ENCODE measurements at regions not wholly inside any gene's neighbourhood (a gene's known extent, or its start where the extent isn't known, plus 50 kb on each side); places are given as distances from the start of the nearest gene placed in this dataset.

GRCh38 chr2:16021611-16022363 is 81.4 kb downstream of the MYCN start:
- TF ChIP-seq POLR2A (IDR thresholded peaks at IDR 0.05) (no peak), CTCF (IDR thresholded peaks at IDR 0.05) (no peak)
